ENCODE measurements at regions not wholly inside any gene's neighbourhood (a gene's known extent, or its start where the extent isn't known, plus 50 kb on each side); places are given as distances from the start of the nearest gene placed in this dataset.

GRCh38 chr2:164145093-164145987 is 409.5 kb upstream of the FIGN start:
- TF ChIP-seq ZBTB7A (IDR thresholded peaks at IDR 0.05; ENCODE audit: low read depth): no peak
- TF ChIP-seq USF1 (IDR thresholded peaks at IDR 0.05): no peak
- TF ChIP-seq TCF12 (IDR thresholded peaks at IDR 0.05; ENCODE audit: low read depth): no peak
- no peak for TF ChIP-seq MAX (IDR thresholded peaks at IDR 0.05)
- TF ChIP-seq TAF1 (IDR thresholded peaks at IDR 0.05; ENCODE audit: low read depth): no peak
- no peak for TF ChIP-seq CEBPB (IDR thresholded peaks at IDR 0.05)
- TF ChIP-seq CREB1 (IDR thresholded peaks at IDR 0.05; ENCODE audit: low read depth): no peak
- no peak for TF ChIP-seq REST (IDR thresholded peaks at IDR 0.05; ENCODE audit: low read depth)
- no peak for TF ChIP-seq NFIC (IDR thresholded peaks at IDR 0.05)
- TF ChIP-seq EP300 (IDR thresholded peaks at IDR 0.05; ENCODE audit: borderline replicate concordance): no peak
- TF ChIP-seq FOXM1 (IDR thresholded peaks at IDR 0.05; ENCODE audit: borderline replicate concordance, low read depth): no peak
- no peak for TF ChIP-seq RAD21 (IDR thresholded peaks at IDR 0.05; ENCODE audit: low read depth)

- TF ChIP-seq CREB1 (IDR thresholded peaks at IDR 0.05; ENCODE audit: low read depth): no peak
- TF ChIP-seq REST (IDR thresholded peaks at IDR 0.05; ENCODE audit: low read depth): peak; percentile 28; the same call in 1 of the 2 replicates
Observed at GRCh38 chr2:164143183-164143930, 407.5 kb upstream of the FIGN start.

- no peak for TF ChIP-seq RAD21 (IDR thresholded peaks at IDR 0.05; ENCODE audit: low read depth)
Observed at GRCh38 chr2:164142755-164143154, 406.9 kb upstream of the FIGN start.

GRCh38 chr2:164141271-164141670 is 405.5 kb upstream of the FIGN start:
- TF ChIP-seq EGR1 (IDR thresholded peaks at IDR 0.05): no peak
- no peak for TF ChIP-seq USF1 (IDR thresholded peaks at IDR 0.05)
- TF ChIP-seq RAD21 (IDR thresholded peaks at IDR 0.05; ENCODE audit: low read depth): no peak
- TF ChIP-seq CREB1 (IDR thresholded peaks at IDR 0.05; ENCODE audit: low read depth): no peak
- no peak for TF ChIP-seq NFIC (IDR thresholded peaks at IDR 0.05)
- no peak for TF ChIP-seq FOXM1 (IDR thresholded peaks at IDR 0.05; ENCODE audit: borderline replicate concordance, low read depth)
- TF ChIP-seq TCF12 (IDR thresholded peaks at IDR 0.05; ENCODE audit: low read depth): no peak
- TF ChIP-seq YY1 (IDR thresholded peaks at IDR 0.05; ENCODE audit: low read depth): no peak
- no peak for TF ChIP-seq EP300 (IDR thresholded peaks at IDR 0.05; ENCODE audit: borderline replicate concordance)
- no peak for TF ChIP-seq CEBPB (IDR thresholded peaks at IDR 0.05)
- TF ChIP-seq MAX (IDR thresholded peaks at IDR 0.05): no peak
- no peak for TF ChIP-seq TEAD4 (IDR thresholded peaks at IDR 0.05)
- TF ChIP-seq ZBTB7A (IDR thresholded peaks at IDR 0.05; ENCODE audit: low read depth): no peak
- TF ChIP-seq REST (IDR thresholded peaks at IDR 0.05; ENCODE audit: low read depth): no peak
- TF ChIP-seq TAF1 (IDR thresholded peaks at IDR 0.05; ENCODE audit: low read depth): no peak

Measured in Ishikawa (cell line).